Panc1 (cell line): ENCODE measurements at regions not wholly inside any gene's neighbourhood (a gene's known extent, or its start where the extent isn't known, plus 50 kb on each side); places are given as distances from the start of the nearest gene placed in this dataset.

Experiments
- ATAC-seq: fragments of 200-7000 bp; cut with Tn5 transposase; 2 replicates; pipeline ENCODE4 v1.9.1; 2020; ENCODE audit warnings: mild to moderate bottlenecking, moderate library complexity
- BruUV-seq: library from RNA; stranded (reverse); fragments of 400-500 nt; replicated peaks from 2 replicates; lab custom pipeline; 2021; lab: Mats Ljungman, UMichigan
- CTCF ChIA-PET: fragments of 300-600 bp; sonication (Branson Sonifier 250); formaldehyde crosslinking; loops from one replicate; lab custom pipeline; 2022; ENCODE audit warnings: antibody characterized with exemption; lab: Charles Lee
- POLR2A ChIA-PET: fragments of 300-600 bp; sonication (Branson Sonifier 250); formaldehyde crosslinking; loops from one replicate; lab custom pipeline; 2022; ENCODE audit warnings: antibody characterized with exemption; lab: Charles Lee
- DNase-seq: peaks from one replicate; pipeline ENCODE4 v3.0.0-alpha.2; 2010; ENCODE audit warnings: low read depth, low spot score
- H3K27ac ChIP-seq: 2 replicates; pipeline ENCODE4 v1.5.1; 2011; ENCODE audit warnings: mild to moderate bottlenecking, low read length, inconsistent platforms
- H3K27me3 ChIP-seq: fragments of 200-500 bp; sonication (Bioruptor generic); 2 replicates; pipeline ENCODE4 v1.6.0; 2014; ENCODE audit warnings: low read length, inconsistent platforms; ENCODE audit not compliant: control insufficient read depth, insufficient read depth
- H3K36me3 ChIP-seq: fragments of 200-500 bp; sonication (Bioruptor generic); 2 replicates; pipeline ENCODE4 v1.5.1; 2014; ENCODE audit warnings: inconsistent platforms, mild to moderate bottlenecking, low read length, moderate library complexity; ENCODE audit not compliant: control insufficient read depth, insufficient read depth
- H3K4me1 ChIP-seq: 2 replicates; pipeline ENCODE4 v1.5.1; 2011; ENCODE audit warnings: inconsistent platforms, mild to moderate bottlenecking, low read length, moderate library complexity; ENCODE audit not compliant: control insufficient read depth, insufficient read depth
- H3K4me3 ChIP-seq, 2 experiments: 2 replicates each; pipeline ENCODE4 v1.5.1; 2011 to 2012; ENCODE audit warnings: low read depth in 2 of 2, low read length in 2 of 2, mild to moderate bottlenecking in 2 of 2, inconsistent platforms in 1 of 2, moderate library complexity in 1 of 2
- H3K9me3 ChIP-seq: fragments of 200-500 bp; sonication (Bioruptor generic); 2 replicates; pipeline ENCODE4 v1.5.1; 2014; ENCODE audit warnings: low read depth, mild to moderate bottlenecking, inconsistent platforms, low read length, moderate library complexity; ENCODE audit not compliant: control insufficient read depth, insufficient read depth
- POLR2AphosphoS5 ChIP-seq: IDR thresholded peaks from 2 replicates; pipeline ENCODE4 v1.6.1; 2012; ENCODE audit warnings: mild to moderate bottlenecking, low read depth, low read length, moderate library complexity
- SIN3A ChIP-seq: IDR thresholded peaks from 2 replicates; pipeline ENCODE4 v1.6.1; 2012; ENCODE audit warnings: low read depth, mild to moderate bottlenecking, low read length, moderate library complexity, borderline replicate concordance; ENCODE audit not compliant: insufficient read depth
- TCF7L2 ChIP-seq: IDR thresholded peaks from 2 replicates; pipeline ENCODE4 v1.6.1; 2011; ENCODE audit warnings: mild to moderate bottlenecking, low read depth, low read length, inconsistent platforms
- in situ Hi-C: cut with HindIII; loops from 2 replicates; pipeline ENCODE4 v1.10.0; 2016; ENCODE audit warnings: low sequenced_read_pairs, low pct_unique_long_range_greater_than_20kb
- intact Hi-C: fragments of 100-400 bp; cut with micrococcal nuclease; formaldehyde crosslinking; loops from one replicate; pipeline ENCODE4 v1.10.0; 2022; ENCODE audit not compliant: unreplicated experiment
- TF ChIP-seq, protein P1 (sequence below): fragments of 450-650 bp; IDR thresholded peaks from 2 replicates; pipeline ENCODE4 v1.5.1; 2017; ENCODE audit warnings: mild to moderate bottlenecking
- TF ChIP-seq, protein P2 (sequence below), 2 experiments: IDR thresholded peaks; 2 replicates each; pipeline ENCODE4 v1.6.1; 2011 to 2012; ENCODE audit warnings: low read depth in 2 of 2, control low read depth in 1 of 2, low read length in 1 of 2, mild to moderate bottlenecking in 1 of 2, moderate library complexity in 1 of 2; ENCODE audit not compliant: insufficient read depth in 1 of 2

DNA sequence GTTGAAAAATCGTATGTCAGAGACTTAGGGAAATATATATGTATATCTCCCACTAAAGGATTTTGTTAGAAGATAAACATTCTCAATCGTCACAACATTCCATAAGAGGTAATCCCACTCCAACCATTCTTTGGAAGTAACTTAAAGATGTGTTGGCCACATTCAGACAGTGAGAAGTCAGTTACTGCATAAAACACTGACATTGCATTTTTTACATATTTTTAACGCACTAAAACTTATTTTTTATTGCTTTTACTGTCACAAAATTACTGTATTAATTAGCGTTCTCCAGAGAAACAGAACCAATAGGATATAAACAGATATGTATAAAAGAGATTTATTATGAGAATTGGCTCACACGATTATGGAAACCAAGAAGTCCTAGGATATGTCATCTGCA lies 74.3 kb upstream of the VGLL2 start:
- Histone ChIP-seq H3K27me3 (no peaks in the 10 kb centered on the region), H3K4me3 (no peak overlapping the region), H3K36me3 (no peaks in the 10 kb centered on the region), H3K4me1 (no peaks in the 10 kb centered on the region), H3K27ac (no peak overlapping the region), H3K9me3 (no peaks in the 10 kb centered on the region)
- intact Hi-C loops (loop anchor here (5.0 kb wide), 1 partner anchor 219 kb away; no protein-coding TSS in a partner anchor), in situ Hi-C loops (no loop called here)
- DNase-seq (no peak), ATAC-seq (no peak)
- no TSS peak for BruUV-seq
- CTCF ChIA-PET, result no interaction called here
- POLR2A ChIA-PET, result no interaction called here
- TF ChIP-seq POLR2AphosphoS5 (no peak), SIN3A (no peak), TCF7L2 (no peak)
- TF ChIP-seq, protein P1, sequence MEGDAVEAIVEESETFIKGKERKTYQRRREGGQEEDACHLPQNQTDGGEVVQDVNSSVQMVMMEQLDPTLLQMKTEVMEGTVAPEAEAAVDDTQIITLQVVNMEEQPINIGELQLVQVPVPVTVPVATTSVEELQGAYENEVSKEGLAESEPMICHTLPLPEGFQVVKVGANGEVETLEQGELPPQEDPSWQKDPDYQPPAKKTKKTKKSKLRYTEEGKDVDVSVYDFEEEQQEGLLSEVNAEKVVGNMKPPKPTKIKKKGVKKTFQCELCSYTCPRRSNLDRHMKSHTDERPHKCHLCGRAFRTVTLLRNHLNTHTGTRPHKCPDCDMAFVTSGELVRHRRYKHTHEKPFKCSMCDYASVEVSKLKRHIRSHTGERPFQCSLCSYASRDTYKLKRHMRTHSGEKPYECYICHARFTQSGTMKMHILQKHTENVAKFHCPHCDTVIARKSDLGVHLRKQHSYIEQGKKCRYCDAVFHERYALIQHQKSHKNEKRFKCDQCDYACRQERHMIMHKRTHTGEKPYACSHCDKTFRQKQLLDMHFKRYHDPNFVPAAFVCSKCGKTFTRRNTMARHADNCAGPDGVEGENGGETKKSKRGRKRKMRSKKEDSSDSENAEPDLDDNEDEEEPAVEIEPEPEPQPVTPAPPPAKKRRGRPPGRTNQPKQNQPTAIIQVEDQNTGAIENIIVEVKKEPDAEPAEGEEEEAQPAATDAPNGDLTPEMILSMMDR, result no peak
- TF ChIP-seq, protein P2, sequence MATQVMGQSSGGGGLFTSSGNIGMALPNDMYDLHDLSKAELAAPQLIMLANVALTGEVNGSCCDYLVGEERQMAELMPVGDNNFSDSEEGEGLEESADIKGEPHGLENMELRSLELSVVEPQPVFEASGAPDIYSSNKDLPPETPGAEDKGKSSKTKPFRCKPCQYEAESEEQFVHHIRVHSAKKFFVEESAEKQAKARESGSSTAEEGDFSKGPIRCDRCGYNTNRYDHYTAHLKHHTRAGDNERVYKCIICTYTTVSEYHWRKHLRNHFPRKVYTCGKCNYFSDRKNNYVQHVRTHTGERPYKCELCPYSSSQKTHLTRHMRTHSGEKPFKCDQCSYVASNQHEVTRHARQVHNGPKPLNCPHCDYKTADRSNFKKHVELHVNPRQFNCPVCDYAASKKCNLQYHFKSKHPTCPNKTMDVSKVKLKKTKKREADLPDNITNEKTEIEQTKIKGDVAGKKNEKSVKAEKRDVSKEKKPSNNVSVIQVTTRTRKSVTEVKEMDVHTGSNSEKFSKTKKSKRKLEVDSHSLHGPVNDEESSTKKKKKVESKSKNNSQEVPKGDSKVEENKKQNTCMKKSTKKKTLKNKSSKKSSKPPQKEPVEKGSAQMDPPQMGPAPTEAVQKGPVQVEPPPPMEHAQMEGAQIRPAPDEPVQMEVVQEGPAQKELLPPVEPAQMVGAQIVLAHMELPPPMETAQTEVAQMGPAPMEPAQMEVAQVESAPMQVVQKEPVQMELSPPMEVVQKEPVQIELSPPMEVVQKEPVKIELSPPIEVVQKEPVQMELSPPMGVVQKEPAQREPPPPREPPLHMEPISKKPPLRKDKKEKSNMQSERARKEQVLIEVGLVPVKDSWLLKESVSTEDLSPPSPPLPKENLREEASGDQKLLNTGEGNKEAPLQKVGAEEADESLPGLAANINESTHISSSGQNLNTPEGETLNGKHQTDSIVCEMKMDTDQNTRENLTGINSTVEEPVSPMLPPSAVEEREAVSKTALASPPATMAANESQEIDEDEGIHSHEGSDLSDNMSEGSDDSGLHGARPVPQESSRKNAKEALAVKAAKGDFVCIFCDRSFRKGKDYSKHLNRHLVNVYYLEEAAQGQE (IDR thresholded peaks at IDR 0.05; ENCODE audit: insufficient read depth in 1 of 2, low read depth in 2 of 2, low read length in 1 of 2), result no peak

DNA sequence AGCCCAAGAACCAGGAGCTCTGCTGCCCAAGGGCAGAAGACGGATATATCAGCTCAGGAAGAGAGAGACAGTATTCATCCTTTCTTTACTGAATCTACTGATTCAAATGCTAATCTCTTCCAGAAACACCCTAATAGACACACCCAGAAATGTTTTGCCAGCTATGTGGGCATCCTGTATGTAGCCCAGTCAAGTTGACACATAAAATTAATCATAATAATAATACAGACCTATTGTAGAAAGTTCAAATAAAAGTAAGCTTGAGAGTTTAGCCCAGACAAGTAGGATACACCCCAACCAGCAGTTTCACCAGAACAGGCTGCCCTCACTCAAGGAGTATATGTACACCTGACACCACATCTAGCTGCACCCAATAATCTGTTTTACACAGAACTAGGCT lies 73.9 kb upstream of the VGLL2 start:
- no peak overlapping the region for H3K4me3 ChIP-seq
- H3K36me3 ChIP-seq, result no peaks in the 10 kb centered on the region
- in situ Hi-C loops (no loop called here), intact Hi-C loops (loop anchor here (5.0 kb wide), 1 partner anchor 219 kb away; no protein-coding TSS in a partner anchor)
- no peaks in the 10 kb centered on the region for H3K27me3 ChIP-seq
- ATAC-seq, result no peak
- H3K4me1 ChIP-seq, result no peaks in the 10 kb centered on the region
- H3K9me3 ChIP-seq, result no peaks in the 10 kb centered on the region
- no TSS peak for BruUV-seq
- H3K27ac ChIP-seq, result no peak overlapping the region
- POLR2A ChIA-PET, result no interaction called here
- TF ChIP-seq TCF7L2 (no peak), SIN3A (no peak)
- TF ChIP-seq, protein P2 (IDR thresholded peaks at IDR 0.05; ENCODE audit: insufficient read depth in 1 of 2, low read depth in 2 of 2, low read length in 1 of 2), result no peak
- TF ChIP-seq, protein P1, result no peak
- DNase-seq, result no peak
- CTCF ChIA-PET, result no interaction called here
